GM10266 (cell line): ENCODE measurements at regions not wholly inside any gene's neighbourhood (a gene's known extent, or its start where the extent isn't known, plus 50 kb on each side); places are given as distances from the start of the nearest gene placed in this dataset.
"Not testable (repeated sequence)": the region's sequence is repeated elsewhere in the genome, so short reads cannot be mapped to it uniquely, and the experiment has no call there.

Source experiments
- DNase-seq: peaks from one replicate; pipeline ENCODE4 v3.0.0; 2012; ENCODE audit errors: extremely low spot score
- TF ChIP-seq, protein P1 (sequence below): IDR thresholded peaks from 2 replicates; pipeline ENCODE4 v1.5.1; 2012; ENCODE audit warnings: mild to moderate bottlenecking, low read depth; ENCODE audit not compliant: control insufficient read depth, insufficient read depth; ENCODE audit errors: missing control alignments

DNA sequence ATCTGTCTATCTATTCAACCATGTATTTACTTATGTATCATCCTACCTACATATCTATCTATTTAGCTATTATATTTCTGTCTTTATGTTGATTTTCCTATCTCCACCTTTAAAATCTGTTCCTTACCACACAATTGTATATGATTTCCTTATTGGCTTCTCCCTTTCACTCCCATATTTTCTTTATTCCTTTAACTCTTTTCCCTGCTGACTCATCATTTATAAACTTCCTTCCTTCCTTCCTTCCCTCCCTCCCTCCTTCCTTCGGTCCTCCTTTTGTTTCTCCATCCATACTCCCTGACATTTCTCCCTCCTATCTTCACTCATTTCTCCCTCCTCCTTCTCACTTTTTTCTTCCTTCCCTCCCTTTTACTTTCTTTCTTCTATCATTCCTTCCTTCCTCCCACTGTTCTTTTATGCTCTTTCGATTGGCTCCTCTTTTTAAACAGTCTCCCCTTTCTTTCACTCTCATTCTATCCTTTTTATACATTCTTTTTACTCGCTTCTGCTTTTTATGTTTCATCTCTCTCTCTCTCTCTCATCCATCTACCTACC is 100.3 kb downstream of the RBMX2 start:
- DNase-seq: no peak
- TF ChIP-seq, protein P1, sequence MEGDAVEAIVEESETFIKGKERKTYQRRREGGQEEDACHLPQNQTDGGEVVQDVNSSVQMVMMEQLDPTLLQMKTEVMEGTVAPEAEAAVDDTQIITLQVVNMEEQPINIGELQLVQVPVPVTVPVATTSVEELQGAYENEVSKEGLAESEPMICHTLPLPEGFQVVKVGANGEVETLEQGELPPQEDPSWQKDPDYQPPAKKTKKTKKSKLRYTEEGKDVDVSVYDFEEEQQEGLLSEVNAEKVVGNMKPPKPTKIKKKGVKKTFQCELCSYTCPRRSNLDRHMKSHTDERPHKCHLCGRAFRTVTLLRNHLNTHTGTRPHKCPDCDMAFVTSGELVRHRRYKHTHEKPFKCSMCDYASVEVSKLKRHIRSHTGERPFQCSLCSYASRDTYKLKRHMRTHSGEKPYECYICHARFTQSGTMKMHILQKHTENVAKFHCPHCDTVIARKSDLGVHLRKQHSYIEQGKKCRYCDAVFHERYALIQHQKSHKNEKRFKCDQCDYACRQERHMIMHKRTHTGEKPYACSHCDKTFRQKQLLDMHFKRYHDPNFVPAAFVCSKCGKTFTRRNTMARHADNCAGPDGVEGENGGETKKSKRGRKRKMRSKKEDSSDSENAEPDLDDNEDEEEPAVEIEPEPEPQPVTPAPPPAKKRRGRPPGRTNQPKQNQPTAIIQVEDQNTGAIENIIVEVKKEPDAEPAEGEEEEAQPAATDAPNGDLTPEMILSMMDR: no peak

DNA sequence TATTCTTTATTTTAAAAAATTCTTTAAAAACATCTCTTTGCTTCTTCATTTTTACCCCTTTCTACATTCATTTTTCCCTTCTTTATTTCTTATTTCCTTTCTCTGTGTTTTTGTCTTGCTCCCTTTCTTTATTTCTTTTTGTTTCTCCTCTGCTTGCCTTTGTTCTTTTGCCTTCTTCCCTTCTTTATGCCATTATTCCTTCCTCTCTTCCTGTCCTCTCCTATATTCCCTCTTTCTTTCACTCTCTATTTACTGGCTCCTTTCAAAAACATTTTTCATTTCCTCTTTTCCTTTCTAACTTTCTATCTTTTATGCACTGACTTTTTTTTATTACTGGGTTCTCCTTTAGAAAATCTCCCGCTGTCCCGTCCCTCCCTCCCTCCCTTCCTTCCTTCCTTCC is 102.2 kb downstream of the RBMX2 start:
- TF ChIP-seq, protein P1: no peak

DNA sequence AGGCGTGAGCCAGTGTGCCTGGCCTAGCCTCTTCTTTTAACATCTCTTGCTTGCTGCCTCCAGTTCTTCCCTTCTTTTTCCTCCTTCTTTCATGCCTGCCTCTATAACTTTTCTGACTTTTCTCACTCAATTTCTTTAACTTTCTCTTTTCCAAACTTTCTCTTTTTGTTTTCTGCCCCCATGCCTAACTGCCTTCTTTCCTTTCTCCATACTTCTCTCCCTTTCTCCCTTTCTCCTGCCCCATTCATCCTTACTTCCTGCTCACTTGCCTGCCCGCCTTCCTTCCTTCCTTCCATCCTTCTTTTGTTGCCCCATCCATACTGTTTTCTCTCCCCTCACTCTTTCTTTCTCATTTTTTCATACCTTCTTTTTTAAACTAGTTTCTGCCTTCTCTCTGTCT is 105.2 kb downstream of the RBMX2 start:
- TF ChIP-seq, protein P1: no peak
- DNase-seq: no peak

More for the DNA sequence above, 102.2 kb downstream of the RBMX2 start:
- no peak for DNase-seq

DNA sequence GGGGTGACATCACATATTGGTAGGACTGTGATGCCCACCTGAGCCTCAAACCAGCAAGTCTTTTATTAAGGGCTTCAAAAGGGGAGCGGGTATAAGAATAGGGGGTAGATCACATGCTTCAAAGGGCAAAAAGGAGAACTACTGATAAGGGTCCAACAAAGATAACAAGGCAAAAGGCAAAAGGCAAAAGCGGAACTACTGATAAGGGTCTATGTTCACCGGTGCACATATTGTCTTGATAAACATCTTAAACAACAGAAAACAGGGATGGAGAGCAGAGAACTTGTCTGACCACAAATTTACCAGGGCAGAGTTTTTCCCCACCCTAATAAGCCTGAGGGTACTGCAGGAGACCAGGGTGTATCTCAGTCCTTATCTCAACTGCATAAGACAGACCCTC is 110.7 kb downstream of the RBMX2 start:
- not testable (repeated sequence) for DNase-seq

- TF ChIP-seq, protein P1: no peak
- DNase-seq: no peak
Measured at GRCh38 chrX:130516123-130516522, 114.3 kb downstream of the RBMX2 start.

GRCh38 chrX:130523460-130524394 is 121.9 kb downstream of the RBMX2 start:
- TF ChIP-seq, protein P1: no peak
- no peak for DNase-seq

DNA sequence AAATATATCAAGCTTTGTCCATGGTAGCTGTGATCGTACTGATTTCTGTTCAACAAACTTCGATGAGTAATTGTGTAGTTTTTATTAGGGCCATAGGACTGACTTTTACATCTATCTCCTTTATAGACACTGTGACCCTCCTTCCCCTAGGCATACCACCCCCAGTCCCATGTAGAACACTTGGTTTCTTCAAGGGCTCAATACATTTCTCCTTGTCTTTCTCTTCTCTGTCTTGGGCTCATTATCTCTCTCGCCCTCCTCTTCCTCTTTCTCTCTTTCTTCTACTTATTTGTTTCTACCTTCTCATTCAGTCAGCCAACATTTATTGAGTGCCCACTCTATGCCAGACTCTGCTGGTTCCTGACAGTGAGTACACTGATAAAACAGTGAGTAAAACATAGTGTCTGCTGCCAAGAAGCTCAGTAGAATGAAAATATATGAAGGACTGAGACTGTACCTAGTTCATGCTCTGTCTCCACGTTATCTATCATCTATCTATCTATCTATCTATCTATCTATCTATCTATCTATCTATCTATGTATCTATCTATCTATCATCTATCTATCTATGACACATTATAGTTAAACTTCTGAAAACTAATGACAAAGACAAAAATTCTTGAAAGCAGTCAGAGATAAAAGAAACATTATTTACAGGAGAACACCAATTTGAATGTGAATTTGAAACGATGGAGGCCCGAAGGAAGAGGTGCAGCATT is 122.8 kb downstream of the RBMX2 start:
- no peak for DNase-seq
- TF ChIP-seq, protein P1: no peak
